ENCODE measurements at regions not wholly inside any gene's neighbourhood (a gene's known extent, or its start where the extent isn't known, plus 50 kb on each side); places are given as distances from the start of the nearest gene placed in this dataset.
A peak's percentile ranks its signal among the peaks of the same experiment; 100 is the strongest.
"Not testable (repeated sequence)": the region's sequence is repeated elsewhere in the genome, so short reads cannot be mapped to it uniquely, and the experiment has no call there.

GRCh38 chr1:221575605-221576004, 166.3 kb downstream of the DUSP10 start:
- peak; percentile 81 for DNase-seq (ENCODE audit: low read depth)

- peak; percentile 87 for DNase-seq (ENCODE audit: low read depth)
Measured at GRCh38 chr1:221576268-221576667, 165.6 kb downstream of the DUSP10 start.

- DNase-seq (ENCODE audit: low read depth), result no peak
Measured at GRCh38 chr1:221583465-221583864, 158.4 kb downstream of the DUSP10 start.

- not testable (repeated sequence) for DNase-seq (ENCODE audit: low read depth)
Measured at GRCh38 chr1:221587013-221587412, 154.9 kb downstream of the DUSP10 start.

GRCh38 chr1:221591250-221591649, 150.6 kb downstream of the DUSP10 start:
- DNase-seq (ENCODE audit: low read depth), result not testable (repeated sequence)

GRCh38 chr1:221594576-221594975, 147.3 kb downstream of the DUSP10 start:
- no peak for DNase-seq (ENCODE audit: low read depth)

GRCh38 chr1:221598122-221598521, 143.8 kb downstream of the DUSP10 start:
- DNase-seq (ENCODE audit: low read depth), result no peak

- no peak for DNase-seq (ENCODE audit: low read depth)
Measured at GRCh38 chr1:221601166-221601565, 140.7 kb downstream of the DUSP10 start.

- peak; percentile 39 for DNase-seq (ENCODE audit: low read depth)
Measured at GRCh38 chr1:221602830-221603229, 139.1 kb downstream of the DUSP10 start.

- DNase-seq (ENCODE audit: low read depth), result not testable (repeated sequence)
Measured at GRCh38 chr1:221604390-221604789, 137.5 kb downstream of the DUSP10 start.

- no peak for DNase-seq (ENCODE audit: low read depth)
Measured at GRCh38 chr1:221604948-221605347, 136.9 kb downstream of the DUSP10 start.

GRCh38 chr1:221605569-221605968, 136.3 kb downstream of the DUSP10 start:
- no peak for DNase-seq (ENCODE audit: low read depth)

GRCh38 chr1:221606256-221606655, 135.6 kb downstream of the DUSP10 start:
- no peak for DNase-seq (ENCODE audit: low read depth)

- no peak for DNase-seq (ENCODE audit: low read depth)
Measured at GRCh38 chr1:221608835-221609320, 133.0 kb downstream of the DUSP10 start.

GRCh38 chr1:221611656-221612046, 130.2 kb downstream of the DUSP10 start:
- DNase-seq (ENCODE audit: low read depth), result no peak

- peak; percentile 80 for DNase-seq (ENCODE audit: low read depth)
Measured at GRCh38 chr1:221612047-221612777, 129.7 kb downstream of the DUSP10 start.

- peak; percentile 64 for DNase-seq (ENCODE audit: low read depth)
Measured at GRCh38 chr1:221620437-221621384, 121.2 kb downstream of the DUSP10 start.

- DNase-seq (ENCODE audit: low read depth), result no peak
Measured at GRCh38 chr1:221621683-221622082, 120.2 kb downstream of the DUSP10 start.

GRCh38 chr1:221622389-221622788, 119.5 kb downstream of the DUSP10 start:
- DNase-seq (ENCODE audit: low read depth), result no peak

GRCh38 chr1:221625026-221625425, 116.9 kb downstream of the DUSP10 start:
- DNase-seq (ENCODE audit: low read depth), result peak; percentile 94

- no peak for DNase-seq (ENCODE audit: low read depth)
Measured at GRCh38 chr1:221626041-221626440, 115.8 kb downstream of the DUSP10 start.

- DNase-seq (ENCODE audit: low read depth), result no peak
Measured at GRCh38 chr1:221630236-221630635, 111.7 kb downstream of the DUSP10 start.

GRCh38 chr1:221631556-221631955, 110.3 kb downstream of the DUSP10 start:
- DNase-seq (ENCODE audit: low read depth), result no peak
